OCI-LY3 (cell line): ENCODE measurements at regions not wholly inside any gene's neighbourhood (a gene's known extent, or its start where the extent isn't known, plus 50 kb on each side); places are given as distances from the start of the nearest gene placed in this dataset.

Source experiments
- H2AFZ ChIP-seq: fragments of 200-600, 300-600 bp; shearing (Covaris generic); 2 replicates; pipeline ENCODE4 v1.6.0; 2014; ENCODE audit warnings: antibody characterized with exemption, low read depth, low read length
- H3K27ac ChIP-seq: fragments of 200-600, 300-600 bp; sonication (generic); 2 replicates; pipeline ENCODE4 v1.5.1; 2014; ENCODE audit warnings: mild to moderate bottlenecking, low read length, moderate library complexity, mixed read lengths
- H3K27me3 ChIP-seq: fragments of 200-600, 300-600 bp; sonication (generic); 2 replicates; pipeline ENCODE4 v1.6.1; 2014; ENCODE audit warnings: low read depth, low read length, mixed read lengths
- H3K36me3 ChIP-seq: fragments of 200-600, 300-600 bp; sonication (generic); replicated peaks from 2 replicates; pipeline ENCODE3; 2014; ENCODE audit warnings: low read depth, low read length, mixed read lengths
- H3K4me1 ChIP-seq: fragments of 300-600, 200-600 bp; sonication (generic); 2 replicates; pipeline ENCODE4 v1.6.1; 2014; ENCODE audit warnings: low read length, mixed read lengths
- H3K4me2 ChIP-seq: fragments of 200-600, 300-600 bp; sonication (generic); 2 replicates; pipeline ENCODE4 v1.6.1; 2014; ENCODE audit warnings: low read length, mixed read lengths
- H3K4me3 ChIP-seq: fragments of 300-600, 200-600 bp; sonication (generic); 2 replicates; pipeline ENCODE4 v1.5.1; 2014; ENCODE audit warnings: antibody characterized with exemption, mild to moderate bottlenecking, low read length, moderate library complexity
- H3K79me2 ChIP-seq: fragments of 300-600, 200-600 bp; shearing (Covaris generic); 2 replicates; pipeline ENCODE4 v1.6.1; 2014; ENCODE audit warnings: mild to moderate bottlenecking, low read length, mixed read lengths
- H3K9ac ChIP-seq: fragments of 300-600, 200-600 bp; shearing (Covaris generic); 2 replicates; pipeline ENCODE4 v1.6.0; 2014; ENCODE audit warnings: mild to moderate bottlenecking, low read length, moderate library complexity
- H3K9me3 ChIP-seq: fragments of 200-600, 300-600 bp; shearing (Covaris generic); 2 replicates; pipeline ENCODE4 v1.6.1; 2014; ENCODE audit warnings: low read length, mixed read lengths; ENCODE audit not compliant: insufficient read depth
- H4K20me1 ChIP-seq: fragments of 200-600, 300-600 bp; sonication (generic); 2 replicates; pipeline ENCODE4 v1.6.1; 2016; ENCODE audit warnings: low read length, mixed read lengths; ENCODE audit not compliant: insufficient read depth
- CTCF ChIP-seq: fragments of 200-600, 300-600 bp; sonication (generic); IDR thresholded peaks from 2 replicates; pipeline ENCODE4 v1.5.1; 2014; ENCODE audit warnings: antibody characterized with exemption, low read length, low read depth
- EZH2phosphoT487 ChIP-seq: fragments of 200-600 bp; shearing (Covaris generic); IDR thresholded peaks from 2 replicates; pipeline ENCODE4 v1.6.1; 2018; ENCODE audit warnings: antibody characterized with exemption, mixed run types, low read depth

- Histone ChIP-seq H3K27me3 (no peaks in the 10 kb centered on the region), H3K79me2 (no peaks in the 10 kb centered on the region), H3K9me3 (no peaks in the 10 kb centered on the region), H3K27ac (no peak overlapping the region), H3K9ac (no peak overlapping the region), H3K4me3 (no peak overlapping the region), H3K4me1 (no peaks in the 10 kb centered on the region), H3K36me3 (no peaks in the 10 kb centered on the region), H3K4me2 (no peak overlapping the region), H2AFZ (no peak overlapping the region), H4K20me1 (no peaks in the 10 kb centered on the region)
- TF ChIP-seq CTCF (no peak), EZH2phosphoT487 (no peak)
Measured at GRCh38 chr21:28159396-28159795, 833.3 kb downstream of the LTN1 start.

- Histone ChIP-seq H2AFZ (no peak overlapping the region), H4K20me1 (no peaks in the 10 kb centered on the region), H3K4me1 (no peaks in the 10 kb centered on the region), H3K79me2 (no peaks in the 10 kb centered on the region), H3K4me2 (no peak overlapping the region), H3K36me3 (no peaks in the 10 kb centered on the region), H3K27me3 (no peaks in the 10 kb centered on the region), H3K9me3 (no peaks in the 10 kb centered on the region), H3K27ac (no peak overlapping the region), H3K9ac (no peak overlapping the region), H3K4me3 (no peak overlapping the region)
- TF ChIP-seq EZH2phosphoT487 (no peak), CTCF (no peak)
Measured at GRCh38 chr21:28156590-28156989, 836.1 kb downstream of the LTN1 start.

- Histone ChIP-seq H3K36me3 (no peaks in the 10 kb centered on the region), H3K4me3 (no peak overlapping the region), H3K79me2 (no peaks in the 10 kb centered on the region), H2AFZ (no peak overlapping the region), H4K20me1 (no peaks in the 10 kb centered on the region), H3K9me3 (no peaks in the 10 kb centered on the region), H3K27ac (no peak overlapping the region), H3K4me1 (no peaks in the 10 kb centered on the region), H3K9ac (no peak overlapping the region), H3K4me2 (no peak overlapping the region), H3K27me3 (no peaks in the 10 kb centered on the region)
- TF ChIP-seq CTCF (no peak), EZH2phosphoT487 (no peak)
Measured at GRCh38 chr21:28154121-28154520, 838.6 kb downstream of the LTN1 start.

GRCh38 chr21:28152732-28153131 lies 839.9 kb downstream of the LTN1 start:
- Histone ChIP-seq H3K27ac (no peak overlapping the region), H3K36me3 (no peaks in the 10 kb centered on the region), H2AFZ (no peak overlapping the region), H4K20me1 (no peaks in the 10 kb centered on the region), H3K9me3 (no peaks in the 10 kb centered on the region), H3K9ac (no peak overlapping the region), H3K79me2 (no peaks in the 10 kb centered on the region), H3K4me1 (no peaks in the 10 kb centered on the region), H3K4me2 (no peak overlapping the region), H3K27me3 (no peaks in the 10 kb centered on the region), H3K4me3 (no peak overlapping the region)
- TF ChIP-seq CTCF (no peak), EZH2phosphoT487 (no peak)
